Astrocyte (in vitro differentiated cells and primary cell): ENCODE measurements at regions not wholly inside any gene's neighbourhood (a gene's known extent, or its start where the extent isn't known, plus 50 kb on each side); places are given as distances from the start of the nearest gene placed in this dataset.

Source experiments
- CTCF ChIP-seq: IDR thresholded peaks from 2 replicates; pipeline ENCODE4 v1.5.1; 2011; ENCODE audit warnings: low read depth, mild to moderate bottlenecking, inconsistent platforms, low read length, moderate library complexity; ENCODE audit not compliant: insufficient read depth
- EZH2 ChIP-seq: IDR thresholded peaks from 2 replicates; pipeline ENCODE4 v1.6.1; 2012; ENCODE audit warnings: mild to moderate bottlenecking, low read length, inconsistent platforms; ENCODE audit not compliant: insufficient read depth

- TF ChIP-seq CTCF: no peak
- no peak for TF ChIP-seq EZH2
Observed at GRCh38 chr1:38279148-38279547, 232.6 kb upstream of the POU3F1 start.
